HFF-Myc (cell line): ENCODE measurements at regions not wholly inside any gene's neighbourhood (a gene's known extent, or its start where the extent isn't known, plus 50 kb on each side); places are given as distances from the start of the nearest gene placed in this dataset.

Source experiments
- DNase-seq: peaks from one replicate; pipeline ENCODE4 v3.0.0-alpha.2; 2011; ENCODE audit warnings: low read depth; ENCODE audit errors: extremely low read depth
- H3K4me3 ChIP-seq: replicated peaks from 2 replicates; pipeline ENCODE4 v1.5.1; 2011; ENCODE audit warnings: low read depth, mild to moderate bottlenecking, control low read depth, low read length
- TF ChIP-seq, protein P1 (sequence below): IDR thresholded peaks from 2 replicates; pipeline ENCODE4 v1.5.1; 2012; ENCODE audit warnings: mild to moderate bottlenecking, low read depth, low read length, control low read depth; ENCODE audit errors: missing control alignments

DNA sequence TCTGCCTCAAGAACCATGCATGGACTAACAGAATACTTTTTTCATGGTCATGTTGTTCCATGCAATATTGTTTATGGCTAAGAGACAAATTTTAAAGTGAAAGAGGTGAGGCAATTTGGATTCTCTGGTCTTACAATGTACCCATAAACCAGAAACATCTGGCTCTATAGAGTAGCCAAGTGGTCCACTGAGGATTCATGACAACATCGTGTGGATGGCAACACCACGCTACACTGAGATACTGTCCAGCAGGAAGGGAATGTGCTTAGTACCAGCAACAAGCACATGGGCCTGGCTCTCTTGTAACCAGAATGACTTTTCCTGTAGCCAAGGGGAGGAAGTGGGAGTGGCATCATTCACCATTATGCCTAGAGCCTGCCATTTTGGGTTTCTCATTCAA, 218.2 kb downstream of the GADD45G start:
- TF ChIP-seq, protein P1, sequence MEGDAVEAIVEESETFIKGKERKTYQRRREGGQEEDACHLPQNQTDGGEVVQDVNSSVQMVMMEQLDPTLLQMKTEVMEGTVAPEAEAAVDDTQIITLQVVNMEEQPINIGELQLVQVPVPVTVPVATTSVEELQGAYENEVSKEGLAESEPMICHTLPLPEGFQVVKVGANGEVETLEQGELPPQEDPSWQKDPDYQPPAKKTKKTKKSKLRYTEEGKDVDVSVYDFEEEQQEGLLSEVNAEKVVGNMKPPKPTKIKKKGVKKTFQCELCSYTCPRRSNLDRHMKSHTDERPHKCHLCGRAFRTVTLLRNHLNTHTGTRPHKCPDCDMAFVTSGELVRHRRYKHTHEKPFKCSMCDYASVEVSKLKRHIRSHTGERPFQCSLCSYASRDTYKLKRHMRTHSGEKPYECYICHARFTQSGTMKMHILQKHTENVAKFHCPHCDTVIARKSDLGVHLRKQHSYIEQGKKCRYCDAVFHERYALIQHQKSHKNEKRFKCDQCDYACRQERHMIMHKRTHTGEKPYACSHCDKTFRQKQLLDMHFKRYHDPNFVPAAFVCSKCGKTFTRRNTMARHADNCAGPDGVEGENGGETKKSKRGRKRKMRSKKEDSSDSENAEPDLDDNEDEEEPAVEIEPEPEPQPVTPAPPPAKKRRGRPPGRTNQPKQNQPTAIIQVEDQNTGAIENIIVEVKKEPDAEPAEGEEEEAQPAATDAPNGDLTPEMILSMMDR, result no peak
- H3K4me3 ChIP-seq, result no peak overlapping the region
- no peak for DNase-seq

DNA sequence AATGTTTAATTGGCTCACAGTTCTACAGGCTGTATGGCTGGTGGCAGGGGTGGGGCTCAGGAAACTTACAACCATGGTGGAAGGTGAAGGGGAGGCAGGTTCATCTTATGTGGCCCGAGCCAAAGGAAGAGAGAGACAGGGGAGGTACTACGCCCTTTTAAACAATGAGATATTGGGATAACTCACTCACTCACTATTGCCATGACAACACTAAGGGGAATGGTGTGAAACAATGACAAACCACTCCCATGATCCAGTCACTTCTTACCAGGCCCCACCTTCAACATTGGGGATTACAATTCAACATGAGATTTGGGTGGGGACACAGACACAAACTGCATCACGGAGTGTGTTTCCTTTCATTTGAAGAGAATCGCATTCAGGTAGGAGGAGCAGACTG, 220.9 kb downstream of the GADD45G start:
- no peak for DNase-seq
- no peak overlapping the region for H3K4me3 ChIP-seq
- TF ChIP-seq, protein P1, result no peak

DNA sequence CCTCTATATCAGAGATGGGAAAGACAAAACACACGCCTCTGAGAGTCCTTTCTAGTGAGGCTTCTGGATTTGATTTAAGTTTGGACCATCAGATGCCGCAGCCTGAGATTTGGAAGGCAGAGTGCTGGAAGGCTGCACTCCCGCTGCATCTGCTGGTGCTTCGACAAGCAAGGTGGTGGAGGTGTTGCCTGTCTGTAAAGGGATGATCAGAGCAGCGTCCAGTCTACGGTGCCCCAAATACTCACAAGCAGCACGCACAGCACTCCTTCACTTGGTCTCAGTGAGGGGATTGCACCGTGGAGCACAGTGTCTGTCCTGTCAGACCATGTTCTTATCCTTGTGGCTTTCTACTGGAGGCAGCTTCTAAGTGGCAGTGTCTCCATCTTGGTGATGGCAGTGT, 221.4 kb downstream of the GADD45G start:
- DNase-seq, result no peak
- no peak overlapping the region for H3K4me3 ChIP-seq
- TF ChIP-seq, protein P1, result no peak

GRCh38 chr9:89829346-89829745, 224.5 kb downstream of the GADD45G start:
- TF ChIP-seq, protein P1, result no peak
- no peak for DNase-seq

DNA sequence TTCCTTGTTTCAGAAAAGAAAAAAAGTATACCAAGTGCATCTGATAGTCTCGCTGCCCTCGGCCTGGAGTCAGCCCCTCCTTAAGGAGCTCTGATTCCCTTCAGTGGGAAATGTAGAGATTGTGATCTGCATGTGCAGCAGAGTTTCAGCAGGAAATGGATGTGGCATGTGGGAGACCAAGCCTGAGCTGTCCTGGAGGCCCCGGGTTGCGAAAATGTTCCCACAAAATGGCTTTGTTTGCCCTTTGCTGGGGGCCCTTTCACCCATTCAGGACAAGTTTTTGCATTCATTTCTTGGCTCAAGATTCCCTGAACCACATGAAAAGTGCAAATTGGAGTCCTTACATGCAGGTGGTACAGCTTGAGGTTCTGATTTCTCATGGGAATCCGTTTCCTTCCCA, 230.9 kb downstream of the GADD45G start:
- no peak for DNase-seq
- no peak overlapping the region for H3K4me3 ChIP-seq
- TF ChIP-seq, protein P1, result no peak

More at GRCh38 chr9:89829346-89829745, 224.5 kb downstream of the GADD45G start:
- H3K4me3 ChIP-seq, result no peak overlapping the region

DNA sequence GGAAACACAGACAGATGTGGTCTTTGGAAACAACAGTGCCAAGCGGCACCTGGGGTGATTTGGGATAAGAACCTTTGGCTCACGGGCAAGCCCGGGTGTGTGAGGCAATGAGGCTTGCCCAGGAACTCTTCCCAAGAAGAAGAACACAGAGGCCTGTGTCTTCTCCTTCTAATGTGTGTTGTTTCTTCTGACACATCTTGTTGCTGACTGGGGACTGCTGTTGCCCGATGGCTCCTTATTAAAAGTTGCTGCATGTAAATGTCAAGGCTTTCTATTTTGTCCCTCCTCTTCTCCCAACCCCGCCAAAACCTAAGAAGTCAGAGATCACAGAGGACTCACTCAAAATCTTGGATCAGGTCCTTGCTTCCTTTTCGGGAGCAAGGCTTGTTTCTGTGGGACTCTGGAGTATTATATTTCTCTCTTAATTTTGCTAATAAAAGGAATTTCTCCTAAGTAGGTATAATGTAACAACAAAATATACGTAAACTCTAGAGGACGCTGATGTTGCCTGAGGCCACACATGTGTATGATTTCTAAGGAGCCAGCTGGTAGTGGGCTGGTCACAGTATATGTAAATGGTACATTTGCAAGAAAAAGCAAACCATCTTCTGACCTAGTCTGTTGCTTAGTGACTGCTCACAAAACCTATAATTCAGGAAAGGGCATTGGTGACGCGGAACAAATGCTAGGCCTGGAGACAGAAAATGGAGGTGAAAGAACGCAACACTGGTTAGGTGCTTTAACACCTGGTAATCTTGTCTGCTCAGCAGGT, 232.5 kb downstream of the GADD45G start:
- H3K4me3 ChIP-seq, result no peak overlapping the region
- TF ChIP-seq, protein P1, result no peak
- DNase-seq, result no peak

DNA sequence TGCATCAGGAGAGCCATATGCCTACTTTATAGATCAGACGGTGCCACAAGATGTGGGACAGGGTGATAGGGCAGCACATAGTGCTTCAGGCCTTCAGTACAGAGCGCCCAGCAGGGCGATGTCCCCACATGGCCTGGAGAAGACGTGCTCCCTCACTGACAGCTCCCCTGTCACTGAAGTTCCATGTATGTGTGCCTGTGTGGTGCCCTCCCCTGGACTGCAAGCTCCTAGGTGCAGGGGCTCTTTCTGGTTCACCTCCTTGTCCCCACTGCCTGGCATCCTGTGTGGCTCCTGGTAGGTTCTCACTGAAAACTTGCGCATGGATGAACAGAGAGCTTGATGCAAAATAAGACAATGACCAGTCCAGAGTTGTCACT, 233.1 kb downstream of the GADD45G start:
- TF ChIP-seq, protein P1, result no peak
- H3K4me3 ChIP-seq, result no peak overlapping the region
- no peak for DNase-seq
